EL (cell line): ENCODE measurements at regions not wholly inside any gene's neighbourhood (a gene's known extent, or its start where the extent isn't known, plus 50 kb on each side); places are given as distances from the start of the nearest gene placed in this dataset.

Source experiments
- DNase-seq: peaks from one replicate; pipeline ENCODE4 v3.0.0-alpha.2; 2016

DNA sequence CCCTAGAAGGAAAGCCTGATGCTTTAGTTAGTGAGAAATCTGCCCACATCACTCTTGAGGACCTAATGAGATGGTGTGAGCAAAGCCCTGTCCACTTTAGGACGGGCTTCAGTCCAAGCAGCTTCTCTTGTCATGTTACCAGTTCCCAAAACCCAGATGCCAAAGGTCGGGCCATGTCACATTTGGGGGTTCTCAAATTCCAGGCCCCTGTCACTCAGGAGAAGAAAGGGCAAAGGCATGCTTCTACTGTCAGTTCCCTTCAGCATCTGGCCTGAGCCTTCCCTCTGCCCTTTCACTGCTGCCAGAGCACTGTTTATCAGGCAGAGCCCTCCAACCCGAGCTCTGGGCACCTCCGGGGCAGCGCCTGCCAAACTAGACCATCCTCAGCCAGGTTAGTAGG is 556.0 kb downstream of the BNC2 start:
- DNase-seq = no peak

DNA sequence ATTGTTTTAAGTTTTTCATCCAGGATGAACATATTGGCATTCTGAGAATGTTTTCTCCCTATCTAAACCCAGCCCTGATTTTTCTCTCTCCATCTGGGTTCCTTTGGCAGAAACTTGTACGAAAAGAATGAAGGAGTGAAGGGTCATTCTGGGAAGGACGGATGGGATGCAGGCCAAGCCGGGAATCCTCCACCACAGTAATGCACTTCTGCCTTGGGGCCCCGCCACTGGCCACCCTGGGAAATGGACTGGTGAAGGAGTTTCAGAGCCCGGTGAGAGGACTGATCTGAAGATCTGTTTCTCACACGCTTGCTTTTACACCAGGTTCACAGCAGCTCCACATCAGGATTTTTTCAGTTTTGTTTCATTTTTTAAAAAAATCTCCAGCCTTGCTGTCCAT is 554.8 kb downstream of the BNC2 start:
- no peak for DNase-seq

DNA sequence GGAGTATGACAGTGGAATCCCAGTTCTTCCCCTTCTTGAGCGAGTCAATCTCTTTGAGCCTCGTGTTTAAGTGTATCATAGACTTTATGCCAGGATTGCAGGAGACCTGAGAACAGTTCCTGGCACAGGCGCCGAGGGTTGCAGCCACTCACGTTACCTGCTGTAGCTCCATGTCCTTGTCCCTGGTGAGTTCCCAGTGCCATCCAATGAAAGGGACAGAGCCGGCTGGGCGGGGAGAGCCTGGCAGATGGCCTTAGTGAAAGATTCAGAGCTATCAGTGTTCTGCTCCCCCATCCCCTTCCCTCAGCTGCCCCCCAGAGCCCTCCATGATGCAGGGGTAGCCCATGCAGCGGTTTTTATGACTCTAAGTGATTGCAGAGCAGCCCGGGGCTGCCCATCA is 554.0 kb downstream of the BNC2 start:
- no peak for DNase-seq

DNA sequence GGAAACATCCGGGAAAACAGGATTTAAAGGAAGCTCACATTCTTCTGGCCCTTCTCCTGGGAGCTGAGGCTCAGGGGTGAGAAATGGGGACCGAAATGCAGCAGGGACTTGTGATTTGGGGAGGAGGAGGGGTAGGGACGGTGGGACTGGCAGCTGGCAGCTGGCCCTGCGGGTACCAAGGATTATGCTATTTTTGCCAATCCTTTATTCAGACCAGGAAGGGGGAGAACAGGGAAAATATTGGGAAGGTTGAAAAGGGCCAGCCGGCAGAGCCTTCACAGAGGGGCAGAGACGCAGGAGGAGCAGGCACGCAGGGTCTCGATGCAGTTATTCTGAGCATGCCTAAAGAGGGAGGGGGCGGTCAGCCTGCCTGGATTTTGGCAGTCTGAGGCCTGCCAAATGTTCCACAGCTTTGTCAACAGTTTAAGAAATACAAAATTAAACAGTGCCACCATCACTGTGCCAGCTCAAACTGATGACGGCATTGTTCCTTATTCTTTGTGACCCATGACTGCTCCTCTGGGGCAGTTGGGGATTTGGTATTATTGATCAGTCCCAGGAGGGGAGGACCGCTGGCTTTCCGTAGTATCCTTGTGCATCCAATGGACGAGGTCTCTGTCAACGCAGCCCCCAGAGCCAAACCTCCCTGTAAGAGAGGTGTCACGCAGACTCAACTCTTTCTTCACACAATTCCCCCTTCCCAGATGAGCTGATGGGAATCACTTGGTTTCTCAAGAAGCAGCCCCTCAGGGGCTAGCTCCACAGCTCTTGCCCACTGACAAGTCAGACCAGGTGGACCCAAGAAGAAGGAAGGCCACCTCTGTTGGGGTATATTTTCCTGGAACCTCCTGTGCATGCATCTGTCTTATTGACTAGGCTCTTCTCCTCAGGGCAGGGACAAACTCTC is 553.3 kb downstream of the BNC2 start:
- DNase-seq = no peak

DNA sequence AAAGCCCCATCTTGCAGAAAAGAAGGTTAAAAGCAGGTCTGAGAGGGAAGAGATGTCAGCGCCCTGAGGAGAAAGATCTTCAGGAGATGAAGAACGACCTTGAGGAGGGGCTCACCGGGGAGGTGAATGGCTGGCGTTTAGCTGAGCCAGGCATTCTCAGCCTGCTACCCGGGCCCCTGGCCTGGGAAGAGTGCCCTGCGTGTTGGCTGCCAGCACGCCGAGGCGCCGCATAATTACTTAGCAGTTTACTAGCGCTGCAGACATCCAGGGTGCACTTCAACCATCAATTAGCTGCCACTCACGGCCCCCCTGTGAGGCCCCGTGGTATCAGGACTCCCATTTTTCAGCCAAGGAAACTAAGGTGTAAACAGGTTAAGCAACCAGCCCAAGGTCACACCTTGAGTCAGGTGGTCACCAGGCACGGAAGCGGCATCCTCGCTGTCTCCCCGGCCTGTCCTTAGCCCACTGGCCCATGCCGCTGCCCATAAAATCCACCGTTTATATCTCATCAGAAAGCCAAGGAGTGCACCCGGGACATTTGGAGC is 551.9 kb downstream of the BNC2 start:
- no peak for DNase-seq

GRCh38 chr9:16319646-16320045 is 550.8 kb downstream of the BNC2 start:
- no peak for DNase-seq

DNA sequence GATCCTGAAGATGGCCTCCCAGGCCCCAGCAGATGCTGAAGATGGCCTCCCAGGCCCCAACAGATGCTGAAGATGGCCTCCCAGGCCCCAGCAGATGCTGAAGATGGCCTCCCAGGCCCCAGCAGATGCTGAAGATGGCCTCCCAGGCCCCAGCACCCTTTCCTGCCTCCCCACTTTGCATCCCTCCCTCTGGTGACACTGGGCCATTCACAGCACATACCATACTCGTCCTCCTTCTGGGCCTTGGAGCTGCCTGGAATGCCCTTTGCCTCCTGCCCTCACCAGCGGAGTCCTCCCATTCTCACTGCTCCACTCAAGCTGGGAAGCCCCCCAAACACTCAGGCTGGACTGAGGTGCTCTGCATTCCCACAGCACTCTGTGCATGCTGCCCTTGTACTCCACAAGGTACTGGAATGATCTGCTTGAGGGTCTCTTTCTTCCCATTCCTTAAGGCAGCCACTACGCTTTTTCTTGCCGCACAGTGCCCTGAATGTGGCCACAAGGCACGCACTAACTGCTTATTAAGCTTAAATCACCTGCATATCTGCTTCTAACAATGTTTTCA is 550.0 kb downstream of the BNC2 start:
- DNase-seq = no peak

DNA sequence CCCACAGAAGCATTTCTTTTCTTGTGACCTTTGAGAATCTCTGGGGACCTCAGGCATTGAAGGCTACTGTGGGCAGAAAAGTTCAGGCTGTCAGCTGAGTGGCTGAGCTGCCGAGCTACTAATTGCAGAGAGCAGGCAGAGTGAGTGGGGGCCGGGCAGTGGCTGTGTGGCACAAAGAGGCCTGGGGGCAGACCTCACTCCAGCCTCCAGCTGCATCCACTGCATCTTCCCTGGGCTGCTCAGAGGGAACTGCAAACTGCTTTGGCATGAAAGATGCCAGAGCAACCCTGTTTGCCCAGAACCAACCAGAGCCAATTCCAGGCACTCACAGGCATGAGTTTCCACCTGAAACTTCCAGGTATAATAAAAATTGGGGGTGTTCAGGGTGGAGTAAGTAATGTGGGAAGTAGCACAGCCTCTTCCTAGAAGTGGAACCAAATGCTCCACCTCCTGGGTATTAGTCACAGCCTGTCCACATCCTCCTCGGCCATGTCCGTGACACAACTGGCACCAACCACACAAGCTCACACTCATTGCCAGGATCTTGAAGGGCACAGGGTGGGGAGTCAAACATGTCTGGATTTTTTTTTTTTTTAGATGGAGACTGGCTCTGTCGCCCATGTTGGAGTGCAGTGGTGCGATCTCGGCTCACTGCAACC is 548.9 kb downstream of the BNC2 start:
- DNase-seq = peak; percentile 72

- no peak for DNase-seq
Measured at GRCh38 chr9:16322849-16323248, 547.6 kb downstream of the BNC2 start.

DNA sequence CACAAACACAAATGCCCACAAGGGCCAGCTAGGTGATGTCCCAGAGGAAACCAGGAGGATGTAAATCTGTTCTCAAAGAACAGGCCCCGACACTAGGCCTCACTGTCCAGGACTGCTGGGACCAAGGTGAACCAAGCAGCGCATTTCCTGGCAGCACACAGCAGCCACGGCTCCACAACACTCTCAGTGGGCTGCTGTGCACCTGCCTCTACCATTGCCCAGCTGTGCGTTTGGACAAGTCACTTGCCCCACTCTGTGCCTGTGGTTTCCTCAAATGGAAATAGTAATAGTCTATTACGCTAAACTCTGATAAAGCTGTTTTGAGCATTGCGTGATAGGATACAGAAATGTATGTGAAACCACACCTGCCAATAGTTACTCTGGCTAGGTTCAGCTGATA is 544.5 kb downstream of the BNC2 start:
- DNase-seq = no peak

GRCh38 chr9:16328349-16328748 is 542.1 kb downstream of the BNC2 start:
- no peak for DNase-seq

GRCh38 chr9:16329671-16330113 is 540.8 kb downstream of the BNC2 start:
- peak; percentile 37 for DNase-seq

GRCh38 chr9:16331031-16331430 is 539.4 kb downstream of the BNC2 start:
- no peak for DNase-seq

- DNase-seq = no peak
Measured at GRCh38 chr9:16331527-16331926, 538.9 kb downstream of the BNC2 start.

DNA sequence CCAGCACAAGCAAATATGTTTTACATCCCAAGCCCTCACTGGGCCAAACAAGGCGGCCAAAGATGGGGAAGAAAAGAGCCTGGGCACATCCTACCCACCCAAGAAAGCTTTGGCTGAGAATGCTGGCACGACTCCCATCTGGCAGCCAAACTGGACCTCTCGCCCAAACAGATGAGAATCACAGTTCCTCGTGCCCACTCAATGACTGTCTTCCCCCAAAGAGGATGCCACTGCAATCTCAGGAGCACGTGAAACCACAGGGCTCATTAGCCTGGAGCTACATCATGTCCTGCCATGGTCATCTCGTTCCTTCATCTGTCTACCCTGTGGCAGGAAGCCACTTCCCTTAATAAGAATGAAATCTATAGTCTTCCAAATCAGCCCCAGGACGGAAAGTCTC is 536.8 kb downstream of the BNC2 start:
- peak; percentile 50 for DNase-seq

GRCh38 chr9:16335788-16336580 is 534.5 kb downstream of the BNC2 start:
- peak; percentile 99 for DNase-seq

GRCh38 chr9:16336833-16337232 is 533.6 kb downstream of the BNC2 start:
- DNase-seq = no peak

DNA sequence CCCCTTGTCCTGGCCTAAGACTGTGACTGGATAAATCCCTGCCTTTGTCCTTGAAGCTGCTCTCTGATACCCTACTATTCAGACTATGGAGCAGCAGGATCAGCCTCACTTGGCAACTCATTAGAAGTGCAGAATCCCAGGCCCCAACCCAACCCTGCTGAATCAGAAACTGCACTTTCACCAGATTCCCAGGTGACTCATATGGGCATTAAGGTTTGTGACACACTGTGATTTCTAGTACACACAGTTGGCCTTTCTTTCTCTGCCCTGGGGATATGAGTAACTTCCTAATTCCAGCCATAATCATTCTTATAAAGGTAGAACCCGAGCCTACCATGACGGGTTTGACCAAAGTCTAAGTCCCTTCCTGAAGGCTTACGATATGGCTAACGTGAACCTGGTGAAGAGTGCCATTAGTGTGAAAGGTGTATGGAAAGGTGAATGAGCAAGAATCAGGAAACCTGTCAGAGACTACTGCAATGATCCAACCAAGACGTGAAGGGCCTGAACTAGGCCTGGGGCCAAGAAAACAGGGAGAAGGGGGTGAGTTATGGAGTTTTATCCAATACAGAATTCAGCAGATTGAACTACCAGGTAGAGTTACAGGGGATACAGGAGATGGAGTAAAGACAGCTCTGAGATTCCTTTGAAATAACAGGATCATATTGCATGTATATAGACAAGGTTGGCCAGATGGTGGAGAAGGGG is 533.0 kb downstream of the BNC2 start:
- peak; percentile 92 for DNase-seq

DNA sequence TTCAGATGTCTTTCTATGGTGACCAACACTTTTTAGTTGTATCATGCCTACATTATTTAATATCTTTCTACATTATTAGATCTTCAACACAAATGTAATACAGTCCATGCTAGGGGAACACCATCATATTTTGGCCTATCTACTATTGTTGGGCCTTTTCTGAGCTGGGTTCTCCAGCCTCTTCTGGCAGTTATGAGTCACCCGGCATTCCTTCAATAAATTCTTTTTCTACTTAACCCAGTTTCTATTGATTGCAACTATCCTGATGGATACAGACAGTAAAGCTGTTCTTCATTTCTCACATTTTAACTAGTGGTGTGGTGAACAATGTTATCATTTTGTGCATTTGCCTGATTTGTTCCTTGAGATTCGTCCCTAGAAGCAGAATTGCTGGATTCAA is 529.3 kb downstream of the BNC2 start:
- DNase-seq = peak; percentile 63

- DNase-seq = no peak
Measured at GRCh38 chr9:16342246-16343020, 528.0 kb downstream of the BNC2 start.
